SH-SY5Y (cell line): ENCODE measurements at regions not wholly inside any gene's neighbourhood (a gene's known extent, or its start where the extent isn't known, plus 50 kb on each side); places are given as distances from the start of the nearest gene placed in this dataset.

Experiments
- GATA2 ChIP-seq: IDR thresholded peaks from 2 replicates; pipeline ENCODE4 v1.6.1; 2011; ENCODE audit warnings: mild to moderate bottlenecking, low read depth, low read length
- GATA3 ChIP-seq: IDR thresholded peaks from 2 replicates; pipeline ENCODE4 v1.6.1; 2011; ENCODE audit warnings: low read depth, mild to moderate bottlenecking, low read length, moderate library complexity

GRCh38 chr3:165938986-165939540 is 101.8 kb upstream of the BCHE start:
- TF ChIP-seq GATA2, result no peak
- TF ChIP-seq GATA3, result no peak
